HEK293 (cell line): ENCODE measurements at regions not wholly inside any gene's neighbourhood (a gene's known extent, or its start where the extent isn't known, plus 50 kb on each side); places are given as distances from the start of the nearest gene placed in this dataset.

Experiments
- CTCF ChIA-PET: fragments of 350-600 bp; formaldehyde crosslinking; extraction: SDS; loops from one replicate; lab custom pipeline; 2021; ENCODE audit warnings: antibody characterized with exemption; lab: Yijun Ruan, JAX
- POLR2A ChIA-PET: fragments of 300-600 bp; formaldehyde crosslinking; extraction: SDS; loops from one replicate; lab custom pipeline; 2020; ENCODE audit warnings: antibody characterized with exemption, inconsistent platforms; lab: Yijun Ruan, JAX
- H3K27ac ChIP-seq: fragments of 200-500 bp; sonication (Bioruptor generic); 2 replicates; pipeline ENCODE4 v1.5.1; 2014; ENCODE audit warnings: low read depth, low read length, control low read depth, inconsistent platforms; ENCODE audit errors: extremely low read depth
- H3K36me3 ChIP-seq, 2 experiments: fragments of 200-500 bp in 1 of 2; sonication (Bioruptor generic) in 1 of 2; 1 replicate in 1 of 2; 2 replicates in 1 of 2; pipeline ENCODE4 v1.5.1; 2014 to 2017; ENCODE audit warnings: inconsistent platforms in 2 of 2, low read length in 2 of 2; ENCODE audit not compliant: control insufficient read depth in 2 of 2, insufficient read depth in 1 of 2
- H3K4me1 ChIP-seq: fragments of 200-500 bp; sonication (Bioruptor generic); 2 replicates; pipeline ENCODE4 v1.5.1; 2014; ENCODE audit warnings: mild to moderate bottlenecking, low read length, inconsistent platforms; ENCODE audit not compliant: control insufficient read depth, insufficient read depth
- H3K4me3 ChIP-seq: 2 replicates; pipeline ENCODE4 v1.5.1; 2011; ENCODE audit warnings: low read depth, mild to moderate bottlenecking, control low read depth, low read length, moderate library complexity
- H3K9me3 ChIP-seq: fragments of 200-500 bp; sonication (Bioruptor generic); 2 replicates; pipeline ENCODE4 v1.5.1; 2014; ENCODE audit warnings: low read depth, low read length, inconsistent platforms; ENCODE audit not compliant: control insufficient read depth, insufficient read depth
- GLIS1 ChIP-seq: fragments of 450-650 bp; formaldehyde crosslinking; IDR thresholded peaks from 2 replicates; pipeline ENCODE4 v1.5.1; 2016; ENCODE audit warnings: missing biosample characterization, missing genetic modification characterization
- KLF1 ChIP-seq: fragments of 450-650 bp; formaldehyde crosslinking; IDR thresholded peaks from 2 replicates; pipeline ENCODE4 v1.5.1; 2016; ENCODE audit warnings: missing biosample characterization, missing genetic modification characterization
- PRDM10 ChIP-seq: fragments of 450-650 bp; formaldehyde crosslinking; IDR thresholded peaks from 2 replicates; pipeline ENCODE4 v1.5.1; 2016; ENCODE audit warnings: missing biosample characterization, missing genetic modification characterization
- PRDM4 ChIP-seq: fragments of 450-650 bp; formaldehyde crosslinking; IDR thresholded peaks from 2 replicates; pipeline ENCODE4 v1.5.1; 2017; ENCODE audit warnings: missing biosample characterization, missing genetic modification characterization
- REPIN1 ChIP-seq: fragments of 450-650 bp; formaldehyde crosslinking; IDR thresholded peaks from 2 replicates; pipeline ENCODE4 v1.5.1; 2017; ENCODE audit warnings: missing biosample characterization, missing genetic modification characterization, low read depth
- SP2 ChIP-seq: fragments of 450-650 bp; formaldehyde crosslinking; IDR thresholded peaks from 2 replicates; pipeline ENCODE4 v1.5.1; 2016; ENCODE audit warnings: missing biosample characterization, missing genetic modification characterization
- ZBTB26 ChIP-seq: fragments of 450-650 bp; formaldehyde crosslinking; optimal IDR thresholded peaks from 2 replicates; pipeline ENCODE3; 2016; ENCODE audit warnings: missing biosample characterization, mild to moderate bottlenecking, missing genetic modification characterization
- ZNF132 ChIP-seq: fragments of 450-650 bp; formaldehyde crosslinking; IDR thresholded peaks from 2 replicates; pipeline ENCODE4 v1.5.1; 2017; ENCODE audit warnings: missing biosample characterization, missing genetic modification characterization, borderline replicate concordance
- ZNF169 ChIP-seq: fragments of 450-650 bp; formaldehyde crosslinking; IDR thresholded peaks from 2 replicates; pipeline ENCODE4 v1.5.1; 2016; ENCODE audit warnings: missing biosample characterization, missing genetic modification characterization
- ZNF175 ChIP-seq: fragments of 450-650 bp; formaldehyde crosslinking; IDR thresholded peaks from 2 replicates; pipeline ENCODE4 v1.5.1; 2016; ENCODE audit warnings: missing biosample characterization, missing genetic modification characterization
- ZNF202 ChIP-seq: fragments of 450-650 bp; formaldehyde crosslinking; IDR thresholded peaks from 2 replicates; pipeline ENCODE4 v1.5.1; 2016; ENCODE audit warnings: missing biosample characterization, missing genetic modification characterization, borderline replicate concordance
- ZNF37A ChIP-seq: fragments of 450-650 bp; IDR thresholded peaks from 2 replicates; pipeline ENCODE4 v1.5.1; 2018; ENCODE audit warnings: missing biosample characterization, missing genetic modification characterization
- ZNF416 ChIP-seq: fragments of 450-650 bp; formaldehyde crosslinking; IDR thresholded peaks from 2 replicates; pipeline ENCODE4 v1.5.1; 2016; ENCODE audit warnings: missing biosample characterization, missing genetic modification characterization
- ZNF488 ChIP-seq: fragments of 450-650 bp; formaldehyde crosslinking; IDR thresholded peaks from 2 replicates; pipeline ENCODE4 v1.5.1; 2016; ENCODE audit warnings: missing biosample characterization, missing genetic modification characterization
- ZNF514 ChIP-seq: fragments of 450-650 bp; formaldehyde crosslinking; IDR thresholded peaks from 2 replicates; pipeline ENCODE4 v1.5.1; 2016; ENCODE audit warnings: missing biosample characterization, missing genetic modification characterization
- ZNF549 ChIP-seq: fragments of 450-650 bp; IDR thresholded peaks from 2 replicates; pipeline ENCODE4 v1.5.1; 2018; ENCODE audit warnings: missing biosample characterization, missing genetic modification characterization, mild to moderate bottlenecking, inconsistent platforms, moderate library complexity
- ZNF664 ChIP-seq: fragments of 450-650 bp; formaldehyde crosslinking; IDR thresholded peaks from 2 replicates; pipeline ENCODE4 v1.5.1; 2016; ENCODE audit warnings: missing biosample characterization, missing genetic modification characterization
- ZNF692 ChIP-seq: fragments of 450-650 bp; formaldehyde crosslinking; IDR thresholded peaks from 2 replicates; pipeline ENCODE4 v1.5.1; 2016; ENCODE audit warnings: missing biosample characterization, missing genetic modification characterization
- ZNF768 ChIP-seq: fragments of 450-650 bp; formaldehyde crosslinking; IDR thresholded peaks from 2 replicates; pipeline ENCODE4 v1.5.1; 2018; ENCODE audit warnings: missing biosample characterization, mild to moderate bottlenecking, missing genetic modification characterization
- ZNF777 ChIP-seq: fragments of 450-650 bp; formaldehyde crosslinking; IDR thresholded peaks from 2 replicates; pipeline ENCODE4 v1.5.1; 2017; ENCODE audit warnings: missing biosample characterization, missing genetic modification characterization, borderline replicate concordance
- ZNF792 ChIP-seq: fragments of 450-650 bp; formaldehyde crosslinking; IDR thresholded peaks from 2 replicates; pipeline ENCODE4 v1.5.1; 2016; ENCODE audit warnings: missing biosample characterization, missing genetic modification characterization
- ZNF837 ChIP-seq: fragments of 450-650 bp; formaldehyde crosslinking; IDR thresholded peaks from 2 replicates; pipeline ENCODE4 v1.5.1; 2016; ENCODE audit warnings: missing biosample characterization, missing genetic modification characterization

- POLR2A ChIA-PET, result no interaction called here
- H3K9me3 ChIP-seq, result no peaks in the 10 kb centered on the region
Measured at GRCh38 chr11:24344222-24344621, 152.6 kb upstream of the LUZP2 start.

GRCh38 chr11:24348908-24349307 lies 147.9 kb upstream of the LUZP2 start:
- Histone ChIP-seq H3K4me3 (no peak overlapping the region), H3K9me3 (no peaks in the 10 kb centered on the region), H3K27ac (no peak overlapping the region), H3K4me1 (no peaks in the 10 kb centered on the region), H3K36me3 (no peaks in the 10 kb centered on the region)
- POLR2A ChIA-PET, result no interaction called here
- CTCF ChIA-PET, result no interaction called here
- TF ChIP-seq ZBTB26 (tag by site-specific recombination) (no peak), ZNF175 (no peak), ZNF664 (tag by site-specific recombination) (no peak), PRDM4 (no peak), ZNF837 (no peak), PRDM10 (tag by site-specific recombination) (no peak), REPIN1 (no peak), ZNF488 (tag by site-specific recombination) (no peak), ZNF777 (tag by site-specific recombination) (no peak), ZNF692 (tag by site-specific recombination) (no peak), ZNF169 (no peak), SP2 (tag by site-specific recombination) (no peak), ZNF549 (no peak), KLF1 (no peak), ZNF792 (tag by site-specific recombination) (no peak), ZNF768 (tag by site-specific recombination) (no peak), ZNF514 (no peak), ZNF202 (tag by site-specific recombination) (no peak), ZNF37A (tag by site-specific recombination) (no peak)

More at GRCh38 chr11:24344222-24344621, 152.6 kb upstream of the LUZP2 start:
- Histone ChIP-seq H3K4me1 (no peaks in the 10 kb centered on the region), H3K36me3 (no peaks in the 10 kb centered on the region), H3K4me3 (no peak overlapping the region), H3K27ac (no peak overlapping the region)
- CTCF ChIA-PET, result interaction anchor here (0.8 to 1.2 kb wide), 2 partner anchors 14 to 17 kb away, joined by 4 to 5 read pairs; no protein-coding TSS in a partner anchor
- TF ChIP-seq ZNF416 (tag by site-specific recombination) (no peak), ZNF132 (tag by site-specific recombination) (no peak), GLIS1 (no peak)
